ENCODE measurements at regions not wholly inside any gene's neighbourhood (a gene's known extent, or its start where the extent isn't known, plus 50 kb on each side); places are given as distances from the start of the nearest gene placed in this dataset.
"Not testable (repeated sequence)": the region's sequence is repeated elsewhere in the genome, so short reads cannot be mapped to it uniquely, and the experiment has no call there.

- H3K4me1 ChIP-seq (ENCODE audit: control insufficient read depth, insufficient read depth, low read length, poor library complexity, severe bottlenecking); H3K27ac ChIP-seq (ENCODE audit: insufficient read depth, low read length, poor library complexity, severe bottlenecking); DNase-seq; H3K9me3 ChIP-seq (ENCODE audit: control insufficient read depth, low read length); H3K36me3 ChIP-seq (ENCODE audit: control insufficient read depth, insufficient read depth, low read length); H3K27me3 ChIP-seq (replicated peaks; ENCODE audit: control insufficient read depth, insufficient read depth, low read length, poor library complexity, severe bottlenecking); H3K4me3 ChIP-seq (ENCODE audit: insufficient read depth, low read depth, low read length, poor library complexity, severe bottlenecking): not testable (repeated sequence)
Observed at GRCh38 chr14:19201394-19202052, 232.6 kb downstream of the POTEG start.

GRCh38 chr14:19202053-19202442 is 232.1 kb downstream of the POTEG start:
- H3K27me3 ChIP-seq (replicated peaks; ENCODE audit: control insufficient read depth, insufficient read depth, low read length, poor library complexity, severe bottlenecking); H3K9me3 ChIP-seq (ENCODE audit: control insufficient read depth, low read length); H3K4me3 ChIP-seq (ENCODE audit: insufficient read depth, low read depth, low read length, poor library complexity, severe bottlenecking); DNase-seq; H3K27ac ChIP-seq (ENCODE audit: insufficient read depth, low read length, poor library complexity, severe bottlenecking); H3K4me1 ChIP-seq (ENCODE audit: control insufficient read depth, insufficient read depth, low read length, poor library complexity, severe bottlenecking); H3K36me3 ChIP-seq (ENCODE audit: control insufficient read depth, insufficient read depth, low read length): not testable (repeated sequence)

- not testable (repeated sequence) for H3K36me3 ChIP-seq (ENCODE audit: control insufficient read depth, insufficient read depth, low read length); H3K4me1 ChIP-seq (ENCODE audit: control insufficient read depth, insufficient read depth, low read length, poor library complexity, severe bottlenecking); H3K27me3 ChIP-seq (replicated peaks; ENCODE audit: control insufficient read depth, insufficient read depth, low read length, poor library complexity, severe bottlenecking); H3K27ac ChIP-seq (ENCODE audit: insufficient read depth, low read length, poor library complexity, severe bottlenecking); DNase-seq; H3K9me3 ChIP-seq (ENCODE audit: control insufficient read depth, low read length); H3K4me3 ChIP-seq (ENCODE audit: insufficient read depth, low read depth, low read length, poor library complexity, severe bottlenecking)
Observed at GRCh38 chr14:19203250-19203972, 230.7 kb downstream of the POTEG start.

- not testable (repeated sequence) for H3K27ac ChIP-seq (ENCODE audit: insufficient read depth, low read length, poor library complexity, severe bottlenecking); H3K4me1 ChIP-seq (ENCODE audit: control insufficient read depth, insufficient read depth, low read length, poor library complexity, severe bottlenecking); H3K4me3 ChIP-seq (ENCODE audit: insufficient read depth, low read depth, low read length, poor library complexity, severe bottlenecking); H3K36me3 ChIP-seq (ENCODE audit: control insufficient read depth, insufficient read depth, low read length); H3K27me3 ChIP-seq (replicated peaks; ENCODE audit: control insufficient read depth, insufficient read depth, low read length, poor library complexity, severe bottlenecking); DNase-seq; H3K9me3 ChIP-seq (ENCODE audit: control insufficient read depth, low read length)
Observed at GRCh38 chr14:19204827-19205226, 229.3 kb downstream of the POTEG start.

GRCh38 chr14:19216480-19216879 is 217.7 kb downstream of the POTEG start:
- not testable (repeated sequence) for H3K27ac ChIP-seq (ENCODE audit: insufficient read depth, low read length, poor library complexity, severe bottlenecking); DNase-seq; H3K9me3 ChIP-seq (ENCODE audit: control insufficient read depth, low read length); H3K27me3 ChIP-seq (replicated peaks; ENCODE audit: control insufficient read depth, insufficient read depth, low read length, poor library complexity, severe bottlenecking); H3K4me3 ChIP-seq (ENCODE audit: insufficient read depth, low read depth, low read length, poor library complexity, severe bottlenecking); H3K4me1 ChIP-seq (ENCODE audit: control insufficient read depth, insufficient read depth, low read length, poor library complexity, severe bottlenecking); H3K36me3 ChIP-seq (ENCODE audit: control insufficient read depth, insufficient read depth, low read length)

GRCh38 chr14:19219423-19219822 is 214.7 kb downstream of the POTEG start:
- not testable (repeated sequence) for H3K4me1 ChIP-seq (ENCODE audit: control insufficient read depth, insufficient read depth, low read length, poor library complexity, severe bottlenecking); DNase-seq; H3K4me3 ChIP-seq (ENCODE audit: insufficient read depth, low read depth, low read length, poor library complexity, severe bottlenecking); H3K36me3 ChIP-seq (ENCODE audit: control insufficient read depth, insufficient read depth, low read length); H3K9me3 ChIP-seq (ENCODE audit: control insufficient read depth, low read length); H3K27ac ChIP-seq (ENCODE audit: insufficient read depth, low read length, poor library complexity, severe bottlenecking); H3K27me3 ChIP-seq (replicated peaks; ENCODE audit: control insufficient read depth, insufficient read depth, low read length, poor library complexity, severe bottlenecking)

- H3K36me3 ChIP-seq (ENCODE audit: control insufficient read depth, insufficient read depth, low read length); H3K27me3 ChIP-seq (replicated peaks; ENCODE audit: control insufficient read depth, insufficient read depth, low read length, poor library complexity, severe bottlenecking); H3K9me3 ChIP-seq (ENCODE audit: control insufficient read depth, low read length); H3K4me1 ChIP-seq (ENCODE audit: control insufficient read depth, insufficient read depth, low read length, poor library complexity, severe bottlenecking); H3K4me3 ChIP-seq (ENCODE audit: insufficient read depth, low read depth, low read length, poor library complexity, severe bottlenecking); DNase-seq; H3K27ac ChIP-seq (ENCODE audit: insufficient read depth, low read length, poor library complexity, severe bottlenecking): not testable (repeated sequence)
Observed at GRCh38 chr14:19231421-19231820, 202.7 kb downstream of the POTEG start.

GRCh38 chr14:19234059-19234458 is 200.1 kb downstream of the POTEG start:
- not testable (repeated sequence) for DNase-seq; H3K36me3 ChIP-seq (ENCODE audit: control insufficient read depth, insufficient read depth, low read length); H3K27ac ChIP-seq (ENCODE audit: insufficient read depth, low read length, poor library complexity, severe bottlenecking); H3K27me3 ChIP-seq (replicated peaks; ENCODE audit: control insufficient read depth, insufficient read depth, low read length, poor library complexity, severe bottlenecking); H3K4me3 ChIP-seq (ENCODE audit: insufficient read depth, low read depth, low read length, poor library complexity, severe bottlenecking); H3K4me1 ChIP-seq (ENCODE audit: control insufficient read depth, insufficient read depth, low read length, poor library complexity, severe bottlenecking); H3K9me3 ChIP-seq (ENCODE audit: control insufficient read depth, low read length)

- not testable (repeated sequence) for H3K27ac ChIP-seq (ENCODE audit: insufficient read depth, low read length, poor library complexity, severe bottlenecking); H3K4me3 ChIP-seq (ENCODE audit: insufficient read depth, low read depth, low read length, poor library complexity, severe bottlenecking); H3K36me3 ChIP-seq (ENCODE audit: control insufficient read depth, insufficient read depth, low read length); H3K27me3 ChIP-seq (replicated peaks; ENCODE audit: control insufficient read depth, insufficient read depth, low read length, poor library complexity, severe bottlenecking); DNase-seq; H3K9me3 ChIP-seq (ENCODE audit: control insufficient read depth, low read length); H3K4me1 ChIP-seq (ENCODE audit: control insufficient read depth, insufficient read depth, low read length, poor library complexity, severe bottlenecking)
Observed at GRCh38 chr14:19237656-19238055, 196.5 kb downstream of the POTEG start.

- not testable (repeated sequence) for H3K27me3 ChIP-seq (replicated peaks; ENCODE audit: control insufficient read depth, insufficient read depth, low read length, poor library complexity, severe bottlenecking); H3K4me3 ChIP-seq (ENCODE audit: insufficient read depth, low read depth, low read length, poor library complexity, severe bottlenecking); H3K4me1 ChIP-seq (ENCODE audit: control insufficient read depth, insufficient read depth, low read length, poor library complexity, severe bottlenecking); DNase-seq; H3K27ac ChIP-seq (ENCODE audit: insufficient read depth, low read length, poor library complexity, severe bottlenecking); H3K36me3 ChIP-seq (ENCODE audit: control insufficient read depth, insufficient read depth, low read length); H3K9me3 ChIP-seq (ENCODE audit: control insufficient read depth, low read length)
Observed at GRCh38 chr14:19238584-19238983, 195.6 kb downstream of the POTEG start.
